GM12874 (cell line): ENCODE measurements at regions not wholly inside any gene's neighbourhood (a gene's known extent, or its start where the extent isn't known, plus 50 kb on each side); places are given as distances from the start of the nearest gene placed in this dataset.

Experiments
- CTCF ChIP-seq: IDR thresholded peaks from 2 replicates; pipeline ENCODE4 v1.5.1; 2011; ENCODE audit warnings: low read depth, mild to moderate bottlenecking, control low read depth, low read length, moderate library complexity; ENCODE audit not compliant: insufficient read depth

GRCh38 chr7:32255036-32255435, 184.8 kb upstream of the PDE1C start:
- TF ChIP-seq CTCF, result no peak

GRCh38 chr7:32253299-32253698, 183.1 kb upstream of the PDE1C start:
- no peak for TF ChIP-seq CTCF

- TF ChIP-seq CTCF, result no peak
Measured at GRCh38 chr7:32251659-32252058, 181.5 kb upstream of the PDE1C start.

- TF ChIP-seq CTCF, result no peak
Measured at GRCh38 chr7:32250471-32251260, 180.5 kb upstream of the PDE1C start.

- no peak for TF ChIP-seq CTCF
Measured at GRCh38 chr7:32250003-32250402, 179.8 kb upstream of the PDE1C start.

- no peak for TF ChIP-seq CTCF
Measured at GRCh38 chr7:32248522-32248921, 178.3 kb upstream of the PDE1C start.

- TF ChIP-seq CTCF, result no peak
Measured at GRCh38 chr7:32244806-32245345, 174.7 kb upstream of the PDE1C start.
